PC-9 (cell line): ENCODE measurements at regions not wholly inside any gene's neighbourhood (a gene's known extent, or its start where the extent isn't known, plus 50 kb on each side); places are given as distances from the start of the nearest gene placed in this dataset.
"Not testable (repeated sequence)": the region's sequence is repeated elsewhere in the genome, so short reads cannot be mapped to it uniquely, and the experiment has no call there.

Source experiments
- BruUV-seq: library from RNA; stranded (reverse); fragments of 400-500 nt; replicated peaks from 2 replicates; lab custom pipeline; 2021; lab: Mats Ljungman, UMichigan
- CTCF ChIA-PET: fragments of 300-600 bp; sonication (Branson Sonifier 250); formaldehyde crosslinking; loops from one replicate; lab custom pipeline; 2022; ENCODE audit warnings: antibody characterized with exemption; lab: Charles Lee
- POLR2A ChIA-PET: fragments of 300-600 bp; sonication (Branson Sonifier 250); formaldehyde crosslinking; loops from one replicate; lab custom pipeline; 2022; ENCODE audit warnings: antibody characterized with exemption; ENCODE audit not compliant: unreplicated experiment; lab: Charles Lee
- DNase-seq, 2 experiments: peaks; one replicate each; pipeline versions ENCODE4 v3.0.0 to v3.0.0-alpha.2; 2015 to 2022; ENCODE audit warnings: mixed read lengths in 1 of 2
- H2AFZ ChIP-seq: fragments of 200-600 bp; sonication (generic); 2 replicates; pipeline ENCODE4 v1.8.1; 2017; ENCODE audit warnings: antibody characterized with exemption
- H3F3A ChIP-seq: fragments of 200-600 bp; sonication (generic); 2 replicates; pipeline ENCODE4 v1.8.1; 2017; ENCODE audit warnings: antibody characterized with exemption, mild to moderate bottlenecking, low read depth; ENCODE audit not compliant: insufficient read depth
- H3K27ac ChIP-seq: fragments of 200-600 bp; sonication (generic); 2 replicates; pipeline ENCODE4 v1.6.1; 2016; ENCODE audit warnings: mixed run types
- H3K27me3 ChIP-seq: fragments of 200-600 bp; sonication (generic); 2 replicates; pipeline ENCODE4 v1.6.1; 2016; ENCODE audit warnings: low read depth, mixed run types; ENCODE audit not compliant: insufficient read depth
- H3K36me3 ChIP-seq: fragments of 200-600 bp; sonication (generic); 2 replicates; pipeline ENCODE4 v1.6.1; 2016; ENCODE audit warnings: low read depth, mixed run types
- H3K4me1 ChIP-seq: fragments of 200-600 bp; sonication (generic); replicated peaks from 2 replicates; pipeline ENCODE4 v1.6.1; 2016; ENCODE audit warnings: mixed run types; ENCODE audit not compliant: insufficient read depth
- H3K4me2 ChIP-seq: fragments of 200-600 bp; sonication (generic); 2 replicates; pipeline ENCODE4 v1.6.1; 2017; ENCODE audit warnings: mixed run types
- H3K4me3 ChIP-seq: fragments of 200-600 bp; sonication (generic); 2 replicates; pipeline ENCODE4 v1.6.1; 2016; ENCODE audit warnings: mixed run types
- H3K79me2 ChIP-seq: fragments of 200-600 bp; sonication (generic); 2 replicates; pipeline ENCODE4 v1.6.1; 2017; ENCODE audit warnings: low read depth, mixed run types
- H3K9me2 ChIP-seq: fragments of 200-600 bp; sonication (generic); 2 replicates; pipeline ENCODE4 v1.8.1; 2017; ENCODE audit warnings: mild to moderate bottlenecking; ENCODE audit not compliant: insufficient read depth
- H3K9me3 ChIP-seq: fragments of 200-600 bp; sonication (generic); 2 replicates; pipeline ENCODE4 v1.8.1; 2016; ENCODE audit warnings: low read depth; ENCODE audit not compliant: insufficient read depth
- H4K20me1 ChIP-seq: fragments of 200-600 bp; sonication (generic); 2 replicates; pipeline ENCODE4 v1.8.1; 2017; ENCODE audit not compliant: insufficient read depth
- EZH2 ChIP-seq: fragments of 200-600 bp; sonication (generic); IDR thresholded peaks from 2 replicates; pipeline ENCODE4 v1.8.0; 2017; ENCODE audit warnings: antibody characterized with exemption, low read depth
- intact Hi-C: fragments of 100-400 bp; cut with micrococcal nuclease; formaldehyde crosslinking; loops from one replicate; pipeline ENCODE4 v1.10.0; 2022; ENCODE audit not compliant: unreplicated experiment
- TF ChIP-seq, protein P1 (sequence below): fragments of 200-600 bp; sonication (generic); conservative IDR thresholded peaks from 2 replicates; pipeline ENCODE4 v1.6.1; 2017; ENCODE audit warnings: mixed run types, antibody characterized with exemption, mild to moderate bottlenecking, moderate library complexity

DNA sequence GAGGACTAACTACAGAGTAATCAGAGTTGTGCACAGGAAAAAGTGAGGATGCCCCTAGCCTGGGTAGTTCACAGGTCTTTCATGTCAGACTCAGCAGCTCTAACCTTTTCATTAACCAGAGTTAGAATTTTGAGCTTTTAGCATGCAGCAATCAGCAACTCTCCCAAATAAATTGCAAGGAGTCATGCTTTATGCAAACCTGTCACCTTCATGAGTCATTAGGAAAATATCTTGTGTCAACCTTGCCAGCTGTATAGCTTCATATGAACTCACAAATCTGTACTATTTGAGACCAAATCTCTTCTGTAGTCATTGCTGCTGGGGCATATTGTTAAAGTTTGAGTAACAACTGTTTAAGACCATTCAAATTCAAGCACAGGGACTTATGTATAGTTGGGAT, 382.3 kb upstream of the NT5C1B start:
- Histone ChIP-seq H3K27me3 (no peaks in the 10 kb centered on the region), H3K9me2 (no peaks in the 10 kb centered on the region; the same call in 1 of the 2 replicates), H4K20me1 (no peaks in the 10 kb centered on the region), H3K4me1 (peaks cover 16% of the 10 kb centered on the region), H3K9me3 (0 out of 2 replicates have a peak, but pooled peaks cover 3% of the 10 kb centered on the region), H3K36me3 (no peaks in the 10 kb centered on the region), H3K4me2 (peak overlapping the region; percentile 32), H2AFZ (no peak overlapping the region), H3K4me3 (no peak overlapping the region), H3F3A (no peaks in the 10 kb centered on the region; the same call in 1 of the 2 replicates), H3K79me2 (no peaks in the 10 kb centered on the region), H3K27ac (no peak overlapping the region)
- intact Hi-C loops = no loop called here
- BruUV-seq = no TSS peak
- CTCF ChIA-PET = no interaction called here
- no peak for TF ChIP-seq EZH2
- TF ChIP-seq, protein P1, sequence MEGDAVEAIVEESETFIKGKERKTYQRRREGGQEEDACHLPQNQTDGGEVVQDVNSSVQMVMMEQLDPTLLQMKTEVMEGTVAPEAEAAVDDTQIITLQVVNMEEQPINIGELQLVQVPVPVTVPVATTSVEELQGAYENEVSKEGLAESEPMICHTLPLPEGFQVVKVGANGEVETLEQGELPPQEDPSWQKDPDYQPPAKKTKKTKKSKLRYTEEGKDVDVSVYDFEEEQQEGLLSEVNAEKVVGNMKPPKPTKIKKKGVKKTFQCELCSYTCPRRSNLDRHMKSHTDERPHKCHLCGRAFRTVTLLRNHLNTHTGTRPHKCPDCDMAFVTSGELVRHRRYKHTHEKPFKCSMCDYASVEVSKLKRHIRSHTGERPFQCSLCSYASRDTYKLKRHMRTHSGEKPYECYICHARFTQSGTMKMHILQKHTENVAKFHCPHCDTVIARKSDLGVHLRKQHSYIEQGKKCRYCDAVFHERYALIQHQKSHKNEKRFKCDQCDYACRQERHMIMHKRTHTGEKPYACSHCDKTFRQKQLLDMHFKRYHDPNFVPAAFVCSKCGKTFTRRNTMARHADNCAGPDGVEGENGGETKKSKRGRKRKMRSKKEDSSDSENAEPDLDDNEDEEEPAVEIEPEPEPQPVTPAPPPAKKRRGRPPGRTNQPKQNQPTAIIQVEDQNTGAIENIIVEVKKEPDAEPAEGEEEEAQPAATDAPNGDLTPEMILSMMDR = no peak
- POLR2A ChIA-PET = interaction anchor here (0.6 kb wide), 1 partner anchor 22 kb away, joined by 6 read pairs; no protein-coding TSS in a partner anchor
- peak; percentile 2 to 76 for DNase-seq

DNA sequence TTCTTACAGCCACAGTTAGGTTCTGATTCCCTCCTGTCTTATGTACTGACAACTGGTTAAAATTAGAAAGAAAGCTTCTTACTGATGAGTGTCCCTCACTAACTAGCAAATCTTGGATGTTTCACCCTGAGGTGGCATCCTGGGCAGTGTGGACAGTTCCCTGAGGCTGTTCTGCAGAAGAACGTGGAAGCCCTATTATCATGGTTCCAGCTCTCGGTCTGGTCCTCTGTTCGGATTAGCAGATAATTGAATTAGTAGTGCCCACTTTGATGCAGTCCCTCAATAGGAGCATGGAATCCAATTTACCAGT, 381.7 kb upstream of the NT5C1B start:
- H3K4me2 ChIP-seq = peak overlapping the region; percentile 32
- CTCF ChIA-PET = no interaction called here
- BruUV-seq = no TSS peak

GRCh38 chr2:18966131-18966530, 376.8 kb upstream of the NT5C1B start:
- H3K9me2 ChIP-seq = peaks cover 5% of the 10 kb centered on the region; the same call in 1 of the 2 replicates
- no peaks in the 10 kb centered on the region; the same call in 1 of the 2 replicates for H3F3A ChIP-seq
- H3K4me2 ChIP-seq = no peak overlapping the region
- ChIA-PET POLR2A (no interaction called here), CTCF (no interaction called here)
- H4K20me1 ChIP-seq = no peaks in the 10 kb centered on the region
- no TSS peak for BruUV-seq
- H3K27ac ChIP-seq = no peak overlapping the region
- no peak for DNase-seq
- H3K27me3 ChIP-seq = no peaks in the 10 kb centered on the region
- TF ChIP-seq, protein P1 = no peak
- no peak for TF ChIP-seq EZH2
- H3K79me2 ChIP-seq = no peaks in the 10 kb centered on the region
- intact Hi-C loops = no loop called here
- no peaks in the 10 kb centered on the region for H3K36me3 ChIP-seq
- H2AFZ ChIP-seq = no peak overlapping the region
- H3K4me1 ChIP-seq = peaks cover 5% of the 10 kb centered on the region
- no peaks in the 10 kb centered on the region for H3K9me3 ChIP-seq
- H3K4me3 ChIP-seq = no peak overlapping the region

More for the DNA sequence above, 381.7 kb upstream of the NT5C1B start:
- no peak for DNase-seq
- POLR2A ChIA-PET = interaction anchor here (0.6 kb wide), 1 partner anchor 22 kb away, joined by 6 read pairs; no protein-coding TSS in a partner anchor
- no peaks in the 10 kb centered on the region for H3K36me3 ChIP-seq
- H3F3A ChIP-seq = no peaks in the 10 kb centered on the region; the same call in 1 of the 2 replicates
- H3K4me3 ChIP-seq = no peak overlapping the region
- H2AFZ ChIP-seq = no peak overlapping the region
- H3K9me2 ChIP-seq = no peaks in the 10 kb centered on the region; the same call in 1 of the 2 replicates
- no peaks in the 10 kb centered on the region for H3K79me2 ChIP-seq
- no peaks in the 10 kb centered on the region for H4K20me1 ChIP-seq
- intact Hi-C loops = no loop called here
- peaks cover 16% of the 10 kb centered on the region for H3K4me1 ChIP-seq
- H3K27me3 ChIP-seq = no peaks in the 10 kb centered on the region
- TF ChIP-seq, protein P1 = no peak
- no peak for TF ChIP-seq EZH2
- 0 out of 2 replicates have a peak, but pooled peaks cover 3% of the 10 kb centered on the region for H3K9me3 ChIP-seq
- H3K27ac ChIP-seq = no peak overlapping the region

DNA sequence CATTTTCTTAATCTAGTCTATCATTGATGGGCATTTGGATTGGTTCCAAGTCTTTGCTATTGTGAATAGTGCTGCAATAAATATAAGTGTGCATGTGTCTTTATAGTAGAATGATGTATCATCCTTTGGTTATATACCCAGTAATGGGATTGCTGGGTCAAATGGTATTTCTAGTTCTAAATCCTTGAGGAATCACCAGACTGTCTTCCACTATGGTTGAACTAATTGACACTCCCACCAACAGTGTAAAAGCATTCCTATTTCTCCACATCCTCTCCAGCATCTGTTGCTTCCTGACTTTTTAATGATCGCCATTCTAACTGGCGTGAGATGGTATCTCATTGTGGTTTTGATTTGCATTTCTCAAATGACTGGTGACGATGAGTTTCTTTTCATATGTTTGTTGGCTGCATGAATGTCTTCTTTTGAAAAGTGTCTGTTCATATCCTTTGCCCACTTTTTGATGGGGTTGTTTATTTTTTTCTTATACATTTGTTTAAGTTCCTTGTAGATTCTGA, 374.4 kb upstream of the NT5C1B start:
- H3K27me3 ChIP-seq, H3K79me2 ChIP-seq, BruUV-seq, H3K9me2 ChIP-seq, intact Hi-C loops, H4K20me1 ChIP-seq, H3K4me1 ChIP-seq, H3K9me3 ChIP-seq, CTCF ChIA-PET, H3K36me3 ChIP-seq, DNase-seq, H3K27ac ChIP-seq, H3K4me3 ChIP-seq, H3F3A ChIP-seq, H2AFZ ChIP-seq, POLR2A ChIA-PET, H3K4me2 ChIP-seq: not testable (repeated sequence)
